PC-9 (cell line): ENCODE measurements at regions not wholly inside any gene's neighbourhood (a gene's known extent, or its start where the extent isn't known, plus 50 kb on each side); places are given as distances from the start of the nearest gene placed in this dataset.

Experiments
- BruUV-seq: library from RNA; stranded (reverse); fragments of 400-500 nt; replicated peaks from 2 replicates; lab custom pipeline; 2021; lab: Mats Ljungman, UMichigan
- CTCF ChIA-PET: fragments of 300-600 bp; sonication (Branson Sonifier 250); formaldehyde crosslinking; loops from one replicate; lab custom pipeline; 2022; ENCODE audit warnings: antibody characterized with exemption; lab: Charles Lee
- POLR2A ChIA-PET: fragments of 300-600 bp; sonication (Branson Sonifier 250); formaldehyde crosslinking; loops from one replicate; lab custom pipeline; 2022; ENCODE audit warnings: antibody characterized with exemption; ENCODE audit not compliant: unreplicated experiment; lab: Charles Lee
- DNase-seq, 2 experiments: peaks; one replicate each; pipeline versions ENCODE4 v3.0.0 to v3.0.0-alpha.2; 2015 to 2022; ENCODE audit warnings: mixed read lengths in 1 of 2
- H2AFZ ChIP-seq: fragments of 200-600 bp; sonication (generic); 2 replicates; pipeline ENCODE4 v1.8.1; 2017; ENCODE audit warnings: antibody characterized with exemption
- H3F3A ChIP-seq: fragments of 200-600 bp; sonication (generic); 2 replicates; pipeline ENCODE4 v1.8.1; 2017; ENCODE audit warnings: antibody characterized with exemption, mild to moderate bottlenecking, low read depth; ENCODE audit not compliant: insufficient read depth
- H3K27ac ChIP-seq: fragments of 200-600 bp; sonication (generic); 2 replicates; pipeline ENCODE4 v1.6.1; 2016; ENCODE audit warnings: mixed run types
- H3K27me3 ChIP-seq: fragments of 200-600 bp; sonication (generic); 2 replicates; pipeline ENCODE4 v1.6.1; 2016; ENCODE audit warnings: low read depth, mixed run types; ENCODE audit not compliant: insufficient read depth
- H3K36me3 ChIP-seq: fragments of 200-600 bp; sonication (generic); 2 replicates; pipeline ENCODE4 v1.6.1; 2016; ENCODE audit warnings: low read depth, mixed run types
- H3K4me1 ChIP-seq: fragments of 200-600 bp; sonication (generic); replicated peaks from 2 replicates; pipeline ENCODE4 v1.6.1; 2016; ENCODE audit warnings: mixed run types; ENCODE audit not compliant: insufficient read depth
- H3K4me2 ChIP-seq: fragments of 200-600 bp; sonication (generic); 2 replicates; pipeline ENCODE4 v1.6.1; 2017; ENCODE audit warnings: mixed run types
- H3K4me3 ChIP-seq: fragments of 200-600 bp; sonication (generic); 2 replicates; pipeline ENCODE4 v1.6.1; 2016; ENCODE audit warnings: mixed run types
- H3K79me2 ChIP-seq: fragments of 200-600 bp; sonication (generic); 2 replicates; pipeline ENCODE4 v1.6.1; 2017; ENCODE audit warnings: low read depth, mixed run types
- H3K9me2 ChIP-seq: fragments of 200-600 bp; sonication (generic); 2 replicates; pipeline ENCODE4 v1.8.1; 2017; ENCODE audit warnings: mild to moderate bottlenecking; ENCODE audit not compliant: insufficient read depth
- H3K9me3 ChIP-seq: fragments of 200-600 bp; sonication (generic); 2 replicates; pipeline ENCODE4 v1.8.1; 2016; ENCODE audit warnings: low read depth; ENCODE audit not compliant: insufficient read depth
- H4K20me1 ChIP-seq: fragments of 200-600 bp; sonication (generic); 2 replicates; pipeline ENCODE4 v1.8.1; 2017; ENCODE audit not compliant: insufficient read depth
- EZH2 ChIP-seq: fragments of 200-600 bp; sonication (generic); IDR thresholded peaks from 2 replicates; pipeline ENCODE4 v1.8.0; 2017; ENCODE audit warnings: antibody characterized with exemption, low read depth
- intact Hi-C: fragments of 100-400 bp; cut with micrococcal nuclease; formaldehyde crosslinking; loops from one replicate; pipeline ENCODE4 v1.10.0; 2022; ENCODE audit not compliant: unreplicated experiment
- TF ChIP-seq, protein P1 (sequence below): fragments of 200-600 bp; sonication (generic); conservative IDR thresholded peaks from 2 replicates; pipeline ENCODE4 v1.6.1; 2017; ENCODE audit warnings: mixed run types, antibody characterized with exemption, mild to moderate bottlenecking, moderate library complexity

DNA sequence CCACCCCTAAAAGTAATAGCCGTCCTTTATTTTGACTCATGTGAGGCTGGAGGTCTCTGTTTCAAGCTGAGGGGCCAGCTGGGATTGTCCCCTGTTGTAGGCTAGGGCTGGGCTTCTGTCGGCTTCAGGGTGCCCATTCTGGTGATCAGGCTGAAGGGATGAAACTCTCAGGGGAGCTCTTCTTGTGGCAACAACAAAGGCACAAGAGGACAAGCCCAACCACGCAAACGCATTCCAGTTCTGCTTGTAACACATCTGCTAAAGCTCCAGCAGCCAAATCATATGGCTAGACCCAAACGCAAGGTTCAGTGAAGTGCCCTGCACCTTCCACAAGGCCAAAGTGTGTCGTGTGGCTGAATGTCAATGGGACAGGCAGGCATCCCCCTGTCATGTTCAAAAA, 405.7 kb downstream of the INHBA start:
- DNase-seq = no peak
- POLR2A ChIA-PET = no interaction called here
- Histone ChIP-seq H3F3A (no peaks in the 10 kb centered on the region; the same call in 1 of the 2 replicates), H2AFZ (no peak overlapping the region), H3K9me2 (no peaks in the 10 kb centered on the region), H3K4me1 (0 out of 2 replicates have a peak, but pooled peaks cover 3% of the 10 kb centered on the region), H3K79me2 (no peaks in the 10 kb centered on the region), H3K4me3 (no peak overlapping the region), H3K9me3 (no peaks in the 10 kb centered on the region), H3K27me3 (no peaks in the 10 kb centered on the region), H4K20me1 (no peaks in the 10 kb centered on the region), H3K36me3 (no peaks in the 10 kb centered on the region), H3K27ac (no peak overlapping the region), H3K4me2 (no peak overlapping the region)
- TF ChIP-seq, protein P1, sequence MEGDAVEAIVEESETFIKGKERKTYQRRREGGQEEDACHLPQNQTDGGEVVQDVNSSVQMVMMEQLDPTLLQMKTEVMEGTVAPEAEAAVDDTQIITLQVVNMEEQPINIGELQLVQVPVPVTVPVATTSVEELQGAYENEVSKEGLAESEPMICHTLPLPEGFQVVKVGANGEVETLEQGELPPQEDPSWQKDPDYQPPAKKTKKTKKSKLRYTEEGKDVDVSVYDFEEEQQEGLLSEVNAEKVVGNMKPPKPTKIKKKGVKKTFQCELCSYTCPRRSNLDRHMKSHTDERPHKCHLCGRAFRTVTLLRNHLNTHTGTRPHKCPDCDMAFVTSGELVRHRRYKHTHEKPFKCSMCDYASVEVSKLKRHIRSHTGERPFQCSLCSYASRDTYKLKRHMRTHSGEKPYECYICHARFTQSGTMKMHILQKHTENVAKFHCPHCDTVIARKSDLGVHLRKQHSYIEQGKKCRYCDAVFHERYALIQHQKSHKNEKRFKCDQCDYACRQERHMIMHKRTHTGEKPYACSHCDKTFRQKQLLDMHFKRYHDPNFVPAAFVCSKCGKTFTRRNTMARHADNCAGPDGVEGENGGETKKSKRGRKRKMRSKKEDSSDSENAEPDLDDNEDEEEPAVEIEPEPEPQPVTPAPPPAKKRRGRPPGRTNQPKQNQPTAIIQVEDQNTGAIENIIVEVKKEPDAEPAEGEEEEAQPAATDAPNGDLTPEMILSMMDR = no peak
- no peak for TF ChIP-seq EZH2
- CTCF ChIA-PET = no interaction called here
- no TSS peak for BruUV-seq
- intact Hi-C loops = no loop called here

DNA sequence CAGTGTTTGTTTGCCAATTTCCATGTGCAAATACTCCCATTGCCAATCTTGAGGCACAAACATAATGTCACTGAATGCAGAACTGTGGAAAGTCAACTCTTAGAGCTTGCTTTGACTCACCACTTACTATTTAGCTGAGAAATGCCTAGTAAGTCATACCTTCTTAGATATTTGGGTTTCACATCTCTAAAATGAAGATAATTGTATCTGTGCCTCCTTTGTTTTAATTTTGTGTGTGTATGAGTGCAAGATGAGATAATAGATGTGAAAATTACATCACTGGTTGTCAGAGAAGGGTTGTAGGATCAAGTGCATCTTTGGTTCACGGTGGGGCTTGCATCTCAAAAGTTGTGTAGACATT, 407.5 kb downstream of the INHBA start:
- DNase-seq = no peak
- BruUV-seq = no TSS peak
- TF ChIP-seq, protein P1 = no peak
- TF ChIP-seq EZH2 = no peak
- H3K4me1 ChIP-seq = 0 out of 2 replicates have a peak, but pooled peaks cover 8% of the 10 kb centered on the region
- H3K27me3 ChIP-seq = no peaks in the 10 kb centered on the region
- H3K9me2 ChIP-seq = no peaks in the 10 kb centered on the region
- ChIA-PET POLR2A (no interaction called here), CTCF (no interaction called here)
- no peaks in the 10 kb centered on the region; the same call in 1 of the 2 replicates for H3F3A ChIP-seq
- H3K36me3 ChIP-seq = no peaks in the 10 kb centered on the region
- H3K4me3 ChIP-seq = no peak overlapping the region
- intact Hi-C loops = no loop called here
- no peaks in the 10 kb centered on the region for H4K20me1 ChIP-seq
- H3K9me3 ChIP-seq = no peaks in the 10 kb centered on the region
- H3K27ac ChIP-seq = no peak overlapping the region
- H3K79me2 ChIP-seq = no peaks in the 10 kb centered on the region
- H2AFZ ChIP-seq = no peak overlapping the region
- no peak overlapping the region for H3K4me2 ChIP-seq

DNA sequence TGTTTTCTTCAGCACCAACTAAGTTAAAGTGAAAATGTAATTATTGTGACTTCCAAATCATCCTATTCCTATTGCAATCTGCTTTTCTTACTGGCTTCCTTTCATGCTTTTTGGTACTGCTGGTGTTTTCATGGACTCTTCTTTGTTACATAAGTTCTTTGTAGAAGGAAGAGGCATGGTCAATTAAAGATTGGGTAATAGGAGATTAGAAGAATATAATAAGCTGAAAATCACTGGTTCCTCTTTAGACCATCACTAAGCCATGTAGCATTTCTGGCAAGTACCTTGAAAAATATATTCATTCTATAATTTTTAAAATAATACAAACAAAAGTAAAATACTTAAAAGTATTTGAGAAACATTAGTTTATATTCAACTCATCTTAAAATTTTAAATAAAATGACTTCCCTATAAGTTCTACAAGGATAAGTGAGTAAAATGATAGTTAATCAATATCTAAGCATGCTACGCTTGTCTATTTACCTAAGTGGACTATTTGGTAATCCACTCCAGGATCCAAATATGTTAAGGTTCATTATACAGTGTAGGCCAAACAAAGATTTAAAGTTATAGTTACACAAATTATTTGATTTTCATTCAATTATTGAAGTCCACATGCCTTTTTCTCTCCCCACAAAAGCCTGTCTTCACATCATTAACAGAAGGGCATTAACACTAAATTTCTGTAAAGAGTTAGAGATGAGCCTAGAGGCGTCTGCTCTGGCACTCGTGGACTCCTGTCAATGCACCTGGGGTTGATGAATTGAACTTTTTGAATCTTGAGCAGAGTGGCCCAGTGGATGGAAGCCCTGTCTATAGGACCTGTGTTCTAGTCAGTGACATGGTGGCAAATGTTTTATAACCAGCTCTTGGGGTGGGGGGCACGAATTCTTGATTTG, 408.1 kb downstream of the INHBA start:
- ChIA-PET CTCF (no interaction called here), POLR2A (no interaction called here)
- no peaks in the 10 kb centered on the region for H3K27me3 ChIP-seq
- no peaks in the 10 kb centered on the region for H3K36me3 ChIP-seq
- intact Hi-C loops = loop anchor here (5.0 kb wide), 1 partner anchor 248 kb away; no protein-coding TSS in a partner anchor
- H3K4me3 ChIP-seq = no peak overlapping the region
- no peaks in the 10 kb centered on the region for H3K9me3 ChIP-seq
- H2AFZ ChIP-seq = no peak overlapping the region
- no peak overlapping the region for H3K4me2 ChIP-seq
- TF ChIP-seq EZH2 = no peak
- TF ChIP-seq, protein P1 = no peak
- no peaks in the 10 kb centered on the region for H3K9me2 ChIP-seq
- BruUV-seq = no TSS peak
- H4K20me1 ChIP-seq = no peaks in the 10 kb centered on the region
- DNase-seq = no peak
- 0 out of 2 replicates have a peak, but pooled peaks cover 8% of the 10 kb centered on the region for H3K4me1 ChIP-seq
- no peaks in the 10 kb centered on the region for H3K79me2 ChIP-seq
- no peak overlapping the region for H3K27ac ChIP-seq
- H3F3A ChIP-seq = no peaks in the 10 kb centered on the region
